ENCODE measurements at regions not wholly inside any gene's neighbourhood (a gene's known extent, or its start where the extent isn't known, plus 50 kb on each side); places are given as distances from the start of the nearest gene placed in this dataset.

DNA sequence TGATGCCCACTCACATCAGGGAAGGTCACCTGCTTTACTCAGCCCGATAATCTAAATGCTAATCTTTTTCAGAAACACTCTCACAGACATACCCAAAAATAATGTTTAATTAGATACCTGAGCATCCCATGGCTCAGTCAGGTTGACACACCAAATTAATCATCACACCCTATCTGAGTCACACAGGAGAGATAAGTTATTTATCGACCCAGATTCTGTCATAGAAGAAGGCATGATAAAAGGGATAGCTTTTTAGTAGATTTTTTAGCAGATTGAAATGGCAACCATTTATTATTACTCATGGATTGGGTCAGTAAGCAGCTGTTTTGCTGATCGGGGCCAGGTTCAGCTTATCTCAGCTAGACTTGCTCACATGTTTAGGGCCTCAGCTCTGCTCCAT lies 97.8 kb upstream of the TYRP1 start:
- DNase-seq = no peak
- ATAC-seq (ENCODE audit: insufficient read depth, low FRiP score) = no peak
- Histone ChIP-seq H3K4me3 (no peak overlapping the region), H3K9ac (ENCODE audit: insufficient read depth in 1 of 2, low read length in 2 of 2) (no peak overlapping the region), H3K9me3 (ENCODE audit: control insufficient read depth in 4 of 4, insufficient read depth in 3 of 4, low read length in 3 of 4) (no peaks in the 10 kb centered on the region), H3K4me1 (ENCODE audit: control insufficient read depth in 5 of 5, insufficient read depth in 5 of 5, low read length in 5 of 5) (no peaks in the 10 kb centered on the region), H3K36me3 (ENCODE audit: control insufficient read depth in 4 of 4, insufficient read depth in 4 of 4, low read length in 4 of 4) (no peaks in the 10 kb centered on the region), H3K27me3 (ENCODE audit: control insufficient read depth in 3 of 3, insufficient read depth in 3 of 3, low read length in 2 of 3) (no peaks in the 10 kb centered on the region), H3K27ac (ENCODE audit: low read depth in 1 of 2, low read length in 1 of 2) (no peak overlapping the region)
- 78 to 86% methylated on average over 3 of the region's 3 CpGs for WGBS, 2 donors
- no peak for TF ChIP-seq CTCF (IDR thresholded peaks at IDR 0.05; ENCODE audit: control extremely low read depth, extremely low read depth)

DNA sequence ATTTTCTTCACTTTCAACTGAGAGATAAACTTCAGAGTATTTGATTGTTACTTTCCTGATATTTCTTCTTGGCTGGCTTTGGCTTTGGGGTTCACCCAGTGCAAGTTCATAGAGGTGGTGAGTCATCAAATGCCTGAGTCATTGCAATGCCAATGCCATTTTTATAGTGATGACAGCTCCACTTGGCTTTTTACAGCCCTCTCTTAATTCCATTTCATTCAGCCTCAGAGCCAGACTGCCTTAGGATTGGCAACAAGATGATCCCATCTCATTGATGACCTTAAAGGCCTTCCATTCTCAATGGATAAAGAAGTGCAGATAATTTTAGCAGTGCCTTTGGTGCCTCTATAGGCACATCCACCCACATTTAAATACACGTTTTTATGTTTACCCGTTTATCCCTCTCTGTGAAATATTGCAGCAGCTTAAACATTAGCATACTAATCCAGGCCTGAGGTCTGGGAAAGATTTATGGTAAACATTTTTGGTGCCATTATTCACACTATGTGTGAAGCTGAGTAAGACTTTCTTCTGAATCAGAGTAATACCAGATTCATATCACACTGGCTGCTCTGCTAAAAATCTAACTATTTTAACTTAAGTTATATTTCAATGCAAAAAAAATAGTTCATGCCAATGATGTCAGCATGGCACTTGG lies 88.9 kb upstream of the TYRP1 start:
- no peak for TF ChIP-seq CTCF (IDR thresholded peaks at IDR 0.05; ENCODE audit: control extremely low read depth, extremely low read depth)
- ATAC-seq (ENCODE audit: insufficient read depth, low FRiP score) (peak; percentile 6), DNase-seq (no peak)
- no peak overlapping the region for H3K4me3 ChIP-seq
- H3K27me3 ChIP-seq (ENCODE audit: control insufficient read depth in 3 of 3, insufficient read depth in 3 of 3, low read length in 2 of 3) = no peaks in the 10 kb centered on the region
- no peak overlapping the region for H3K9ac ChIP-seq (ENCODE audit: insufficient read depth in 1 of 2, low read length in 2 of 2)
- WGBS, 2 donors = 80 to 89% methylated on average over 2 of the region's 2 CpGs
- H3K9me3 ChIP-seq (ENCODE audit: control insufficient read depth in 4 of 4, insufficient read depth in 3 of 4, low read length in 3 of 4) = no peaks in the 10 kb centered on the region
- H3K4me1 ChIP-seq (ENCODE audit: control insufficient read depth in 5 of 5, insufficient read depth in 5 of 5, low read length in 5 of 5) = peaks cover 0 to 2% (median 0%) of the 10 kb centered on the region in 5 donors
- H3K27ac ChIP-seq (ENCODE audit: low read depth in 1 of 2, low read length in 1 of 2) = no peak overlapping the region
- H3K36me3 ChIP-seq (ENCODE audit: control insufficient read depth in 4 of 4, insufficient read depth in 4 of 4, low read length in 4 of 4) = no peaks in the 10 kb centered on the region

DNA sequence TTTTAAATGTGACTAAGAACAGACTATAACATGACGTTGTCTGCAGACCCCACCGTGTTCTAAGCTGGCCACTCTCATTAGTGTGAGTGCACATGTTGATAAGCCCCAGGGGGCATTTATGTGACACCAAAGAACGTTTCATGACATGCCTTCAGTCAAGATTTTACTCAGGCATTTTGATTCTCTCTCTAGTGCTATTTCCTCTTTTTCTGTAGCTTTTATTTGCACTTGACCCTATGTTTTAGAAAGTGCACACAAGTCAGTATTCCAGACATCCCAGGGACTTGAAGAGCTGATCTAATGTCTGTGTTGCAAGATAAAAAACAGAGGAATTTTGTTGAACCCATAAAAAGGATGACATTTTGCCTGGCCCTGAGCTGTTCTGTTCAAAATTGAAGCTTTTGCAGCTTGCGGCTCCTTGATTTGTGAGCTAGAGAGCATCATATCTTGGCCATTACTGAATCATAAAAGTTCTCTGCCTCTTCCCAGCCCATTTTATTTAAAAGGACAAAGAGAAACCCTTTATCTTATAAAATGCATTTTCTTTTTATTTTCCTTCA lies 80.9 kb upstream of the TYRP1 start:
- Histone ChIP-seq H3K4me3 (no peak overlapping the region), H3K4me1 (ENCODE audit: control insufficient read depth in 5 of 5, insufficient read depth in 5 of 5, low read length in 5 of 5) (peaks cover 0 to 3% (median 0%) of the 10 kb centered on the region in 5 donors), H3K9me3 (ENCODE audit: control insufficient read depth in 4 of 4, insufficient read depth in 3 of 4, low read length in 3 of 4) (peaks cover 0 to 3% (median 0%) of the 10 kb centered on the region in 4 donors), H3K36me3 (ENCODE audit: control insufficient read depth in 4 of 4, insufficient read depth in 4 of 4, low read length in 4 of 4) (no peaks in the 10 kb centered on the region), H3K9ac (ENCODE audit: insufficient read depth in 1 of 2, low read length in 2 of 2) (no peak overlapping the region), H3K27me3 (ENCODE audit: control insufficient read depth in 3 of 3, insufficient read depth in 3 of 3, low read length in 2 of 3) (no peaks in the 10 kb centered on the region), H3K27ac (ENCODE audit: low read depth in 1 of 2, low read length in 1 of 2) (no peak overlapping the region)
- no peak for ATAC-seq (ENCODE audit: insufficient read depth, low FRiP score)
- no peak for TF ChIP-seq CTCF (IDR thresholded peaks at IDR 0.05; ENCODE audit: control extremely low read depth, extremely low read depth)
- DNase-seq = no peak
- WGBS, 2 donors = 58 to 63% methylated on average over 4 of the region's 4 CpGs

All from lung (tissue), 11 donors.